BJ (cell line): ENCODE measurements at regions not wholly inside any gene's neighbourhood (a gene's known extent, or its start where the extent isn't known, plus 50 kb on each side); places are given as distances from the start of the nearest gene placed in this dataset.
A peak's percentile ranks its signal among the peaks of the same experiment; 100 is the strongest.

Experiments
- CTCF ChIA-PET: fragments of 350-600 bp; formaldehyde crosslinking; extraction: SDS; loops from one replicate; lab custom pipeline; 2021; ENCODE audit warnings: antibody characterized with exemption, inconsistent platforms; lab: Yijun Ruan, JAX
- POLR2A ChIA-PET: fragments of 300-600 bp; sonication (Branson Sonifier 250); formaldehyde crosslinking; extraction: SDS; loops from one replicate; lab custom pipeline; 2021; ENCODE audit warnings: antibody characterized with exemption; lab: Charles Lee
- DNase-seq: peaks from one replicate; pipeline ENCODE4 v3.0.0-alpha.2; 2011; ENCODE audit warnings: low read depth
- H3K27me3 ChIP-seq: 2 replicates; pipeline ENCODE4 v1.6.0; 2011; ENCODE audit warnings: low read length; ENCODE audit not compliant: control insufficient read depth, insufficient read depth
- H3K36me3 ChIP-seq: 2 replicates; pipeline ENCODE4 v1.5.1; 2011; ENCODE audit warnings: low read length; ENCODE audit not compliant: control insufficient read depth, insufficient read depth
- H3K4me3 ChIP-seq: 2 replicates; pipeline ENCODE4 v1.5.1; 2011; ENCODE audit warnings: low read depth, mild to moderate bottlenecking, control low read depth, low read length
- CTCF ChIP-seq: IDR thresholded peaks from 2 replicates; pipeline ENCODE4 v1.5.1; 2011; ENCODE audit warnings: low read depth, mild to moderate bottlenecking, control low read depth, inconsistent platforms, low read length, moderate library complexity; ENCODE audit not compliant: insufficient read depth

GRCh38 chr11:110857892-110858546 lies 145.8 kb upstream of the ARHGAP20 start:
- TF ChIP-seq CTCF, result no peak
- CTCF ChIA-PET, result no interaction called here
- POLR2A ChIA-PET, result interaction anchor here (0.5 kb wide), 1 partner anchor 1369 kb away, joined by 3 read pairs; no protein-coding TSS in a partner anchor
- Histone ChIP-seq H3K27me3 (no peaks in the 10 kb centered on the region; the same call in 1 of the 2 replicates), H3K36me3 (no peaks in the 10 kb centered on the region), H3K4me3 (no peak overlapping the region)
- peak; percentile 25 for DNase-seq

DNA sequence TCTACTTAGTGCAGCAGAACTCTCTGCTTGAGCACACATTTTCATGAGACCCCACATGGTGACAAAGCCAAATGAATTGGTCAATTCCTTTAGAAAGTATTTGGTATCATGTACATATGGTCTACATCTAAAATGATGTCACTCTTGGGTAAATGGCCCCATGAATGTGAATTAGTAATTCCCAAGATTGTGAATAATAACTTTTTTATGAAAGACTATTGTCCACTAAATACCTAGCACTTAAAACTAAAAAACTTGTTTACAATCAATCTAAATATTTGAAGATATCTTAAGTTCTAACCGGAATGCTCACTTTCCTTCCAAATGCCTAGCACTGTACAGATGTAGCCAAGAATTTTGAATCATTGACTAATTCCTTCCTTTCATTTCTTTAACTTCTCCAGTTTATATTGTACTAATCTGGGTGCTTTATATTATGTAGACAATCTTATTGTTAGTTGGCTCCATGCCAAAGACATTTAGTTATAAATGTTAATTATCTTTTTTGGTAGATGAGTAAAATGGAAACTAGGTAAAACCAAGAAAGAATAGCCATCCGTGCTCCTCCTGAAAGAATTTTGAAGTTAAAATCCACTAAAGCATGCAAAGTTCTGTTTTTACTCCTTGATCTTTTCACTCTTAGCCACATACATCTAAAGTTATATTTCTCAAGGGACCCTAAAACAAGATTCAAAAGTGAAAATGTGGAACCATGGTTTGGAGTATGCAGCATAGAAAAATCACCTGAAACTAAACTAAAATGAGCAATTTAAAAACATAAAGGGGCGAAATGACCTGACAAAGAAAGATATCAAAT lies 145.0 kb upstream of the ARHGAP20 start:
- H3K36me3 ChIP-seq, result no peaks in the 10 kb centered on the region
- no peaks in the 10 kb centered on the region; the same call in 1 of the 2 replicates for H3K27me3 ChIP-seq
- H3K4me3 ChIP-seq, result no peak overlapping the region
- no peak for DNase-seq
- ChIA-PET CTCF (no interaction called here), POLR2A (no interaction called here)
- no peak for TF ChIP-seq CTCF

DNA sequence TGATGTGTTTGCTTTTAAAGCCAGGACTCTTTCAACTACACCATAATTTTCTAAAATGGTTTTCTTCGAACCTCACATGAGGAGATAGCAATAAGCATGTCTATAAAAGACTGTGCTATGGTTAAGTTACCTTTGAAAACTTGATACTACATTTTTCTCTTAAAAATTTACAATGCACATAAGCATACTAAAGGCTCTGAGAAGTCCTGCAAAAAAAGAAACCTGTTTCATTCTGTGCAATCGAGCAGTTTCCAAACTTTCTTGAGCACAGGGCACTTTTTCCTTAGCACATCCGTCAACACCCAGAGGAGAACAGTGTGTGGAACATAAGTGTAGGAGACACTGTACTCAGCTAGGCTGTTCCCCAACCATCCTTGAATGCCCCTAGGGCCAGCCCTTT lies 144.1 kb upstream of the ARHGAP20 start:
- no peak for DNase-seq
- POLR2A ChIA-PET, result no interaction called here
- CTCF ChIA-PET, result no interaction called here
- no peak for TF ChIP-seq CTCF
- H3K27me3 ChIP-seq, result no peaks in the 10 kb centered on the region; the same call in 1 of the 2 replicates
- H3K36me3 ChIP-seq, result no peaks in the 10 kb centered on the region
- no peak overlapping the region for H3K4me3 ChIP-seq

DNA sequence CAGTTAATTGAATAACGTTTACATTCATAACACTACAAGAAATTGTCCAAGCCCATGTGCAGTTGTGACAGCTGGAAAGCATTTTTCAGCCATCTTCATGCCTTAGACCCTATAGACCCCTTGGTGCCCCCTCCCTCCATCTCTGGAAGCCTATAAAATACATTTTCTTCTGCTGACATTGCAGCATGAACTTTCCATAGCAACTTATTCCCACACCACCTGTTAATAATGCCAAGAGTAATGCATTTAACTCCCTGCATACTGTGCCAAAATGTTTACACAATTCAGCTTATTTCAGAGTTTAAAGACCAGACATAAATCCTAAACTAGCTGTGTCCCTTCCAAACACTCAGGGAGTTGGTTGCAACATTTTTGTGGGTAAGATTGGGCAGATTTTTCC lies 143.0 kb upstream of the ARHGAP20 start:
- TF ChIP-seq CTCF, result no peak
- Histone ChIP-seq H3K4me3 (no peak overlapping the region), H3K36me3 (no peaks in the 10 kb centered on the region), H3K27me3 (no peaks in the 10 kb centered on the region; the same call in 1 of the 2 replicates)
- CTCF ChIA-PET, result interaction anchor here (0.6 kb wide), 1 partner anchor 428 kb away, joined by 3 read pairs; no protein-coding TSS in a partner anchor
- DNase-seq, result no peak
- POLR2A ChIA-PET, result interaction anchor here (0.5 to 0.6 kb wide), 2 partner anchors 375 to 386 kb away, joined by 4 to 5 read pairs; no protein-coding TSS in a partner anchor

DNA sequence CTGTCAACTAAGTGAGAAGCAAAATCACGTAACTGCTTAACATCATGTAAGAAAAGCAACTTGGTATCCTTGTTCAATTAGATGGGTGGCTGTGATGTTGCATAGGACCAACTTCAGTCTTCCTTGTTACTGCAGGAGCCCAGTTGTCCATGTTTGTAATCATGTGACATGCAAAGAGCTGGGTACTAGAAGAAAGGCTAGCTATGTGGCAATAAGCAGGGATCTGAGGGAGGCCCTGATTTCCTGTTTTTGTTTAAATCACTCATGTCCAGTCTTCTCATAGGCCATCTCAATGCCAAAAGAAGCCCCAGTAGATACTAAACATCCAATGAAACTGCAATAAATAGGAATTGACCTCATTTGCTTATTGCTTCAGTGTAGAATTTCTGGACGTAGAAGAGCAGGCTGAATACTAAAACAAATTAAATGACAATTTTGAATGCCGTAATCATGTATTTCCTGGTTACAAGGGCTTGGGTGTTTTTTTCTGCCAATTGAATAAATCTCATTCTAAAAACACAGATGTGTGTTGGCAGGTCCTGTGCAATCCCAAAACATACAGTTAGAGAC lies 140.8 kb upstream of the ARHGAP20 start:
- no peak for TF ChIP-seq CTCF
- Histone ChIP-seq H3K27me3 (no peaks in the 10 kb centered on the region; the same call in 1 of the 2 replicates), H3K4me3 (no peak overlapping the region), H3K36me3 (no peaks in the 10 kb centered on the region)
- no peak for DNase-seq
- POLR2A ChIA-PET, result no interaction called here
- CTCF ChIA-PET, result no interaction called here
